Spleen (tissue), 7 donors: ENCODE measurements at regions not wholly inside any gene's neighbourhood (a gene's known extent, or its start where the extent isn't known, plus 50 kb on each side); places are given as distances from the start of the nearest gene placed in this dataset.

ENCODE experiments used
- POLR2A ChIP-seq, 3 donors: fragments of 450-650 bp; IDR thresholded peaks; one replicate each; pipeline ENCODE4 v1.5.1; 2017; ENCODE audit warnings: antibody characterized with exemption in 3 of 3, mild to moderate bottlenecking in 1 of 3
- POLR2AphosphoS5 ChIP-seq, 3 donors: sonication (generic); formaldehyde crosslinking; IDR thresholded peaks; one replicate each; pipeline ENCODE4 v1.5.1; 2017; ENCODE audit warnings: antibody characterized with exemption in 3 of 3
- TF ChIP-seq, protein P1 (sequence below), 11 experiments: fragments of 200-600 bp in 7 of 11; fragments of 450-650 bp in 4 of 11; sonication (generic) in 4 of 11; IDR thresholded peaks in 8 of 11; conservative IDR thresholded peaks in 3 of 11; 1 replicate in 7 of 11; 2 replicates in 4 of 11; pipeline versions ENCODE4 v1.4.0 to v1.8.0; 2016 to 2021; ENCODE audit warnings: antibody characterized with exemption in 11 of 11, inconsistent platforms in 4 of 11, mild to moderate bottlenecking in 1 of 11
- donor health status: DM: no; HTN: no; CAD: no; lungs with moderate emphysema.
- donor health status: DM: no; HTN: no; CAD: no.
- donor health status: DM: no; HTN: no; CAD: no.

DNA sequence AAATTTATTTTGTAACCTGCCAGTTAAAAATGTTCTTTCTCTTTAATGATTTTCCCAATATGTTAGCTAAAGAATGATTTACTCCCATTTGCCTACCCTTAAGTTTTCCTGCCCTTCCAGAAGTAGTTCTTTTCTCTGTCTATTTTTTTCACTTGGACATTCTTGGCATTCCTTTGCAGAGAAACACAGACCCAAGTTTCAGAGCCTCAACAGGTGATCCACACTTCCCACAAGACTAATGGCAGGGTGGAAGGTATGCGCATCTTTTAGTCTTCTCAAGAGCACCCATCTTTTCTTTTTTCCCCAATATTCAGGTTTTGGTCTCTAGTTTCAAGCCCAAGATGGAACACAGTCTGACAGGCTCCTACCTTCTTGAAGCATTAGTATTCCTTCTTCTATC is 420.7 kb downstream of the ADAMTS20 start:
- TF ChIP-seq POLR2A (IDR thresholded peaks at IDR 0.05) (no peak), POLR2AphosphoS5 (IDR thresholded peaks at IDR 0.05) (no peak)
- TF ChIP-seq, protein P1, sequence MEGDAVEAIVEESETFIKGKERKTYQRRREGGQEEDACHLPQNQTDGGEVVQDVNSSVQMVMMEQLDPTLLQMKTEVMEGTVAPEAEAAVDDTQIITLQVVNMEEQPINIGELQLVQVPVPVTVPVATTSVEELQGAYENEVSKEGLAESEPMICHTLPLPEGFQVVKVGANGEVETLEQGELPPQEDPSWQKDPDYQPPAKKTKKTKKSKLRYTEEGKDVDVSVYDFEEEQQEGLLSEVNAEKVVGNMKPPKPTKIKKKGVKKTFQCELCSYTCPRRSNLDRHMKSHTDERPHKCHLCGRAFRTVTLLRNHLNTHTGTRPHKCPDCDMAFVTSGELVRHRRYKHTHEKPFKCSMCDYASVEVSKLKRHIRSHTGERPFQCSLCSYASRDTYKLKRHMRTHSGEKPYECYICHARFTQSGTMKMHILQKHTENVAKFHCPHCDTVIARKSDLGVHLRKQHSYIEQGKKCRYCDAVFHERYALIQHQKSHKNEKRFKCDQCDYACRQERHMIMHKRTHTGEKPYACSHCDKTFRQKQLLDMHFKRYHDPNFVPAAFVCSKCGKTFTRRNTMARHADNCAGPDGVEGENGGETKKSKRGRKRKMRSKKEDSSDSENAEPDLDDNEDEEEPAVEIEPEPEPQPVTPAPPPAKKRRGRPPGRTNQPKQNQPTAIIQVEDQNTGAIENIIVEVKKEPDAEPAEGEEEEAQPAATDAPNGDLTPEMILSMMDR (IDR thresholded peaks at IDR 0.05 in 8 of 11, conservative IDR thresholded peaks at IDR 0.05 in 3 of 11): no peak
